H1 (cell line): ENCODE measurements at regions not wholly inside any gene's neighbourhood (a gene's known extent, or its start where the extent isn't known, plus 50 kb on each side); places are given as distances from the start of the nearest gene placed in this dataset.

Experiments
- CHD2 ChIP-seq: IDR thresholded peaks from 2 replicates; pipeline ENCODE4 v1.6.1; 2012; ENCODE audit warnings: low read length, improper control_type of control experiment
- CREB1 ChIP-seq: IDR thresholded peaks from 2 replicates; pipeline ENCODE4 v1.6.1; 2012; ENCODE audit warnings: inconsistent platforms
- CTCF ChIP-seq, 3 experiments: IDR thresholded peaks; 1 replicate in 2 of 3; 2 replicates in 1 of 3; pipeline versions ENCODE4 v1.5.1 to v1.6.1; 2011; ENCODE audit warnings: low read length in 3 of 3, mild to moderate bottlenecking in 3 of 3, inconsistent platforms in 2 of 3, low read depth in 1 of 3, moderate library complexity in 1 of 3; ENCODE audit not compliant: insufficient read depth in 1 of 3; ENCODE audit errors: control extremely low read depth in 1 of 3
- EZH2 ChIP-seq: fragments of 200-600 bp; sonication (generic); IDR thresholded peaks from 2 replicates; pipeline ENCODE4 v1.7.1; 2012; ENCODE audit warnings: low read depth, mild to moderate bottlenecking, moderate library complexity, low read length, inconsistent platforms; ENCODE audit not compliant: severe bottlenecking
- JUN ChIP-seq: IDR thresholded peaks from 2 replicates; pipeline ENCODE4 v1.6.1; 2011; ENCODE audit warnings: low read depth, mild to moderate bottlenecking, improper control_type of control experiment, low read length
- POLR2A ChIP-seq, 2 experiments: IDR thresholded peaks; 1 replicate in 1 of 2; 2 replicates in 1 of 2; pipeline ENCODE4 v1.6.1; 2011; ENCODE audit warnings: low read depth in 2 of 2, low read length in 2 of 2, mild to moderate bottlenecking in 2 of 2; ENCODE audit errors: control extremely low read depth in 1 of 2
- POLR2AphosphoS5 ChIP-seq: IDR thresholded peaks from 2 replicates; pipeline ENCODE4 v1.6.1; 2011; ENCODE audit warnings: low read depth, low read length
- SIX5 ChIP-seq: IDR thresholded peaks from 2 replicates; pipeline ENCODE4 v1.6.1; 2011; ENCODE audit warnings: mild to moderate bottlenecking, low read depth, low read length
- TAF1 ChIP-seq: IDR thresholded peaks from 2 replicates; pipeline ENCODE4 v1.6.1; 2011; ENCODE audit warnings: mild to moderate bottlenecking, low read depth, low read length

- TF ChIP-seq POLR2A (IDR thresholded peaks at IDR 0.05; ENCODE audit: control extremely low read depth in 1 of 2, low read depth in 2 of 2, low read length in 2 of 2) (no peak), JUN (no peak), CREB1 (no peak), CTCF (IDR thresholded peaks at IDR 0.05; ENCODE audit: control extremely low read depth in 1 of 3, insufficient read depth in 1 of 3, low read depth in 1 of 3, low read length in 3 of 3) (no peak), TAF1 (no peak), EZH2 (no peak), CHD2 (no peak), POLR2AphosphoS5 (no peak), SIX5 (no peak)
Measured at GRCh38 chr4:3362431-3363287, 69.8 kb downstream of the RGS12 start.
